Activated naive CD4-positive, alpha-beta T cell treated with anti-CD3 and anti-CD28 coated beads, Interleukin-2, amount 10 ng/mL, durations not matched to agents 7 days and 5 days (primary cell): ENCODE measurements at regions not wholly inside any gene's neighbourhood (a gene's known extent, or its start where the extent isn't known, plus 50 kb on each side); places are given as distances from the start of the nearest gene placed in this dataset.

Source experiments
- CTCF ChIA-PET: fragments of 350-600 bp; sonication (Branson Sonifier 250); formaldehyde crosslinking; loops from one replicate; lab custom pipeline; 2021; ENCODE audit warnings: antibody characterized with exemption; lab: Charles Lee
- DNase-seq: peaks from one replicate; pipeline ENCODE4 v3.0.0-alpha.2; 2020
- H3K27ac Mint-ChIP-seq: one replicate; pipeline ENCODE4 v1.8.0; 2021; ENCODE audit warnings: mild to moderate bottlenecking, moderate library complexity, mixed read lengths
- H3K27me3 Mint-ChIP-seq: one replicate; pipeline ENCODE4 v1.8.0; 2021; ENCODE audit warnings: mild to moderate bottlenecking, mixed read lengths
- H3K36me3 Mint-ChIP-seq: one replicate; pipeline ENCODE4 v1.8.0; 2021; ENCODE audit warnings: mixed read lengths
- H3K4me1 Mint-ChIP-seq: one replicate; pipeline ENCODE4 v1.8.0; 2021; ENCODE audit warnings: mixed read lengths
- H3K4me3 Mint-ChIP-seq: one replicate; pipeline ENCODE4 v1.8.0; 2021; ENCODE audit warnings: mild to moderate bottlenecking, moderate library complexity, mixed read lengths
- H3K9me3 Mint-ChIP-seq: one replicate; pipeline ENCODE4 v1.8.0; 2021; ENCODE audit warnings: mixed read lengths

DNA sequence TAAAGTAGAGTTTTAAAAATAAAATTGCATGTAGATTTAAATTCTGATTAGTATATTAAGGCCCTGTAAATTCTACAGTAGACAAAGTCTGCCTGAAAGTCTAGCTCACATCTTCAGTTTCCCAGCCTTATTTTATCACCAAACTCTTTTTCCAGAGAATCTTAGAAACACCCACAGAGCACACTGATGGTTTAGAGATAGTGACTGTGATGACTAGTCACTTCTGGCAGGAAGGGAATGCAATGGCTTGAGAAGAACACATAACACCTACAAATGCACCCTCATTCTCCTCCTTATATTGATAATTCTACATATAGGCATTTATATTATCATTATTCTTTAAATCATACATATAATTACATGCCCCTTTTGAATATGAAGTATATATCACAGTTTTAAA lies 232.9 kb downstream of the ARAP2 start:
- CTCF ChIA-PET = no interaction called here
- Mint-ChIP-seq H3K9me3 (no peaks in the 10 kb centered on the region), H3K27ac (no peak overlapping the region), H3K4me3 (no peak overlapping the region), H3K27me3 (peaks cover 4% of the 10 kb centered on the region), H3K36me3 (no peaks in the 10 kb centered on the region), H3K4me1 (no peaks in the 10 kb centered on the region)
- DNase-seq = no peak

- no peaks in the 10 kb centered on the region for H3K4me1 Mint-ChIP-seq
- DNase-seq = no peak
- no peaks in the 10 kb centered on the region for H3K9me3 Mint-ChIP-seq
- H3K27ac Mint-ChIP-seq = no peak overlapping the region
- H3K27me3 Mint-ChIP-seq = peaks cover 4% of the 10 kb centered on the region
- H3K36me3 Mint-ChIP-seq = no peaks in the 10 kb centered on the region
- CTCF ChIA-PET = no interaction called here
- no peak overlapping the region for H3K4me3 Mint-ChIP-seq
These were observed 231.8 kb downstream of the ARAP2 start for GRCh38 chr4:36012503-36012902.

DNA sequence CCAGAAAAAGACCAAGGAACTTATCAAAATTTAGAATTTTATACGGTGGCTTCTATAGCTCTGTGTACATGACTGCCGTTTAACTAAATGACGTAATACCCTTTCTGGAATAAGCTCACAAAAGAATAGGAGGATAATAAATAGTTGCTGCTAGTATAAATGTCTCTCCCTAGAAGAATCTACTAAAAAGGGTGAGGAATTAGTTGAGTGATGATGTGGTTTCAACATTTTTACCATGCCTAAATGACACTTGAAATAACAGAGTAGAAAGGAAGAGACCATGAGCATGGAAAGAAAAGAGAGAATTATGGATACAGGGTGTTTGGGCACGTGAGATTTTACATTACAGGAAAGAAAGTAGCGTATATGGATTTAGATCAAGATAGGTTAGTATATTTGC lies 231.1 kb downstream of the ARAP2 start:
- H3K36me3 Mint-ChIP-seq = no peaks in the 10 kb centered on the region
- no peaks in the 10 kb centered on the region for H3K4me1 Mint-ChIP-seq
- H3K9me3 Mint-ChIP-seq = no peaks in the 10 kb centered on the region
- CTCF ChIA-PET = no interaction called here
- no peak overlapping the region for H3K4me3 Mint-ChIP-seq
- no peak for DNase-seq
- H3K27me3 Mint-ChIP-seq = peaks cover 4% of the 10 kb centered on the region
- H3K27ac Mint-ChIP-seq = no peak overlapping the region
